Ectodermal cell (in vitro differentiated cells): ENCODE measurements at regions not wholly inside any gene's neighbourhood (a gene's known extent, or its start where the extent isn't known, plus 50 kb on each side); places are given as distances from the start of the nearest gene placed in this dataset.

Source experiments
- H3K27ac ChIP-seq: 2 replicates; pipeline ENCODE4 v1.7.0; 2013; ENCODE audit warnings: mild to moderate bottlenecking, low read depth, low read length; ENCODE audit not compliant: insufficient read depth, poor library complexity, severe bottlenecking
- H3K27me3 ChIP-seq: 2 replicates; pipeline ENCODE4 v1.7.0; 2013; ENCODE audit warnings: mild to moderate bottlenecking, low read length; ENCODE audit not compliant: insufficient read depth, control insufficient read depth, poor library complexity, severe bottlenecking
- H3K36me3 ChIP-seq: one replicate; pipeline ENCODE4 v1.7.0; 2013; ENCODE audit warnings: low read length; ENCODE audit not compliant: control insufficient read depth, insufficient read depth
- H3K4me1 ChIP-seq: one replicate; pipeline ENCODE4 v1.7.0; 2013; ENCODE audit warnings: low read length; ENCODE audit not compliant: control insufficient read depth, insufficient read depth
- H3K4me3 ChIP-seq: 2 replicates; pipeline ENCODE4 v1.7.0; 2013; ENCODE audit warnings: low read depth, low read length, control low read depth; ENCODE audit not compliant: insufficient read depth
- H3K9me3 ChIP-seq: 2 replicates; pipeline ENCODE4 v1.7.0; 2013; ENCODE audit warnings: mild to moderate bottlenecking, low read length, moderate library complexity; ENCODE audit not compliant: control insufficient read depth
- WGBS, 2 experiments: methylation state at CpG; one replicate each; pipeline ENCODE4 v1.1.7; 2013; ENCODE audit warnings: missing lambda C conversion rate in 2 of 2; 5-methylcytosine and 5-hydroxymethylcytosine counted together

DNA sequence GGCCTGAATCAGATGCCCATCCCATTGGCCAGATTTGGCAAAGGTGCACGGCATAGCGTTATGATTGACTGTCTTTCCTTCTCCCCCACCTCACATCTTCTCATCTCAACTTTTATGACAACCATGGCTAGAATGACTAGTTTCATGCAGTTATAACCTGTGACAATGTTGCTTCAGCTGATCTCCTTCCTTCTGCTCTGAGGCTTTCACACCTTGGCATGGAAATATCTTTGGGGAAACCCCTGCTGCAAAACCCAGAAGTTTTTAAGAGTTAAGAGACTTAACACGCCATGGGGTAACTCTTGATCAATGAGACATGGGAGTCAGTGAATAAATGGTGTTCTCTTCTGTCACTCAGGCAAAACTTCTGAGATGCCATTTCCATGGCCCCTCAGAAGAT is 290.7 kb upstream of the MDFIC2 start:
- Histone ChIP-seq H3K27ac (no peak overlapping the region), H3K36me3 (no peaks in the 10 kb centered on the region), H3K4me1 (no peaks in the 10 kb centered on the region), H3K9me3 (no peaks in the 10 kb centered on the region), H3K27me3 (no peaks in the 10 kb centered on the region), H3K4me3 (no peak overlapping the region)
- 63% methylated on average over 3 of the region's 3 CpGs for WGBS, 2 experiments

DNA sequence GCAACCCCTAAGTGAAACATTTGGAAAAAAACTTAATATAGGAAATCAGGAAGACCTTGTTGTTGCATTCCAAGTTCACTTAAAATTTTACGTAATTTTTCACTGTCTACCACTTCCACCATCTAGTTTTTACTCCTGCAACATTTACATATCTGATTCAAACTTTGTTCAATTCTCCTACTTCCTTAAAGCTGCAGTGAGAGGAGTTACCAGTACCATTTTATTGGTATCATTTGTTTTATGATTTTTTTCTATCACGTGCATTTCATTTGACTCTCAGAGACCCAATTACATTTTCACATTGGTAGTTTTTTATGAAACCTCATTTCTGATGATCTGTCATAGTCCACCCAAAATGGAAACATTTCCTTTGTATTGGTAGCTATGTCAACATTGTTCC is 284.9 kb upstream of the MDFIC2 start:
- Histone ChIP-seq H3K4me3 (no peak overlapping the region), H3K36me3 (no peaks in the 10 kb centered on the region), H3K27me3 (no peaks in the 10 kb centered on the region), H3K27ac (no peak overlapping the region), H3K4me1 (no peaks in the 10 kb centered on the region), H3K9me3 (no peaks in the 10 kb centered on the region)
- WGBS, 2 experiments = 98 to 99% methylated on average over 2 of the region's 2 CpGs

DNA sequence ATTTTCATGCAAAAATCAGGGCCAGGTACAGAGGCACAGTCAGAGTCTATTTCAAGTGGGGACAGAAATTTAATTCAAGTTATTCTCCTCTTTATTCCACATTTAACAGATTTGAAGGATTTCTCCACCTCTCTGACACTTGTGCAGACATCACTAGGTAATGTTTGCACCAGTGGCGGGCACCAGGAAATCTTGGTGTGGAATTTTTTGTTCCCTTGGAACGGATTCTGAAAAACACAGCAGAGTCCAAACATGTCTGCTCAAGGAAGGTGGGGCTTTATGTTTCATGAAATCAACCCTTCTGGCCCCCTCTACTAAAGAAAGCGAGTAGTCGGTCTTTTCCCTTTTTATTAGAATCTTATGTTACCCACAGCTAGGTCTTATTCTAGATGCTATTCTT is 271.2 kb upstream of the MDFIC2 start:
- Histone ChIP-seq H3K4me1 (no peaks in the 10 kb centered on the region), H3K9me3 (no peaks in the 10 kb centered on the region), H3K27ac (no peak overlapping the region), H3K4me3 (no peak overlapping the region), H3K27me3 (no peaks in the 10 kb centered on the region), H3K36me3 (no peaks in the 10 kb centered on the region)
- 90 to 93% methylated on average over 4 of the region's 4 CpGs for WGBS, 2 experiments

DNA sequence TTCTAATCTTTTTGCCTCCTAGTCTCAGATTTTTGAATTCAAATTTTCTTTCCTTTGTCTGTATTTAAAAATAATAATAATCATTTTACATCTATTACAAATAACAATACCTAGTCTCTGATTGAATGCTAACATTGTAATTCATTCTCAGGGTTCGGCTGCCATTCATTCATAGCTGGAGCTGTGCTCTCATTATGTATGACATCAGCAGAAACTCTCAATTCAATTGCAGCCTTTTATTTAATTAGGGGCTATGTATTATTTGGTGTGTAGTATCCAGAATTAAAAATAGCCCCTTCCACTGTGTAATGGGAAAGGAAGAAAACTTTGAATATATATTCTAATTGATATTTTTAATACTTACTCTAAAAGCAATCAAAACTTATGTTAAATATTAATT is 270.4 kb upstream of the MDFIC2 start:
- WGBS, 2 experiments = 93 to 100% methylated on average over 1 of the region's 1 CpG
- Histone ChIP-seq H3K4me3 (no peak overlapping the region), H3K27ac (no peak overlapping the region), H3K9me3 (no peaks in the 10 kb centered on the region), H3K36me3 (no peaks in the 10 kb centered on the region), H3K4me1 (no peaks in the 10 kb centered on the region), H3K27me3 (no peaks in the 10 kb centered on the region)

DNA sequence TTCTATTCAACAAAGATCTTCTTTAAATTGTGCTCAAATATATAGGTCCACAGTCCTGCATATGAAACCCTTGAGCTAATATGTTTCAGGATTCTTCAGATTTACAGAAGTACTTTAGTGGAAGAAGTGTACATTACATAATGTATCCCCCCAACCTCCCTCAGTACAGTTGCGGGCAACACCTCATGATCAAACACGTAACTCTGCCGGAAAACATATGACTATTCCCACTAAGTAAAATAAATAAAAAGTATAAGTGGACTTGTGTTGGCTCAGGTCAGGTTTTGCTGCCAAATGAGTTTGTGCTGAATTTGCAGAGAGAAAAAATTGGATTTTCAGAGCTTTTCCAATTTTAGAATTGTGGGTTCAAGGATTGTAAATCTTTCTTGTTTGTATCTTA is 267.6 kb upstream of the MDFIC2 start:
- Histone ChIP-seq H3K36me3 (no peaks in the 10 kb centered on the region), H3K9me3 (no peaks in the 10 kb centered on the region), H3K4me3 (no peak overlapping the region), H3K27me3 (no peaks in the 10 kb centered on the region), H3K27ac (no peak overlapping the region), H3K4me1 (no peaks in the 10 kb centered on the region)
- WGBS, 2 experiments = no CpG with 5 or more reads among the region's 3 CpGs

DNA sequence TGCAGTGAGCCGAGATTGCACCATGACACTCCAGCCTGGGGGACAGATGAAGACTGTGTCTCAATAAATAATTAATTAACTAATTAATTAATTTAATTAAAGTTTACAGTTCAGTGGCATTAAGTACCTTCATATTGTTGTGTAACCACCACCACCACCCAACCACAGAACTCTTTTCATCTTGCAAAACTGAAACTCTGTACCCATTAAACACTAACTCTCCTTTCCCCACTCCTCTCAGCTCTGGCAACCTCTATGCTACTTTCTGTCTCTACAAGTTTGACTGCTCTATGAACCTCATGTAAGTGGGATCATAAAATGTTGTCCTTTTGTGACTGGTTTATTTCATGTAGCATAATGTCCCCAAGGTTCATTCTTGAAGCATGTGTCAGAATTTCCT is 259.3 kb upstream of the MDFIC2 start:
- Histone ChIP-seq H3K36me3 (no peaks in the 10 kb centered on the region), H3K27ac (no peak overlapping the region), H3K4me3 (no peak overlapping the region), H3K27me3 (no peaks in the 10 kb centered on the region), H3K4me1 (no peaks in the 10 kb centered on the region), H3K9me3 (no peaks in the 10 kb centered on the region)
- 67 to 83% methylated on average over 1 of the region's 1 CpG for WGBS, 2 experiments

DNA sequence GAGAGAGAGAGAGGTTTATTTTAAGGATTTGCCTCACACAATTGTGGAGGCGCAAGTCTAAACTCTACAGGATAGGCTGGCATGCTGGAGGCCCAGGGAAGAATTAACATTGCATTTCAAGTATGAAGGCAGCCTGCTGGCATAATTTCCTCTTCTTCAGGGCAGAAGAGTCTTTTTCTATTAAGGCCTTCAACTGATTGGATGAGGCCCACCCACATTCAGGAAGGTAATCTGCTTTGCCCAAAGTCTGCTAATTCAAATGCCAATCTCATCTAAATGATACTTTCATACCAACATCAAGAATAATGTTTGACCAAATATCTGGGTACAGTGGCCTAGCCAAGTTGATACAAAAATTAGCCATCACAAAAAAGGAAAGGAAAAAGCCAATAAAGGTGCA is 258.1 kb upstream of the MDFIC2 start:
- Histone ChIP-seq H3K9me3 (no peaks in the 10 kb centered on the region), H3K27ac (no peak overlapping the region), H3K4me3 (no peak overlapping the region), H3K4me1 (no peaks in the 10 kb centered on the region), H3K36me3 (no peaks in the 10 kb centered on the region), H3K27me3 (no peaks in the 10 kb centered on the region)
- 90 to 98% methylated on average over 1 of the region's 1 CpG for WGBS, 2 experiments

DNA sequence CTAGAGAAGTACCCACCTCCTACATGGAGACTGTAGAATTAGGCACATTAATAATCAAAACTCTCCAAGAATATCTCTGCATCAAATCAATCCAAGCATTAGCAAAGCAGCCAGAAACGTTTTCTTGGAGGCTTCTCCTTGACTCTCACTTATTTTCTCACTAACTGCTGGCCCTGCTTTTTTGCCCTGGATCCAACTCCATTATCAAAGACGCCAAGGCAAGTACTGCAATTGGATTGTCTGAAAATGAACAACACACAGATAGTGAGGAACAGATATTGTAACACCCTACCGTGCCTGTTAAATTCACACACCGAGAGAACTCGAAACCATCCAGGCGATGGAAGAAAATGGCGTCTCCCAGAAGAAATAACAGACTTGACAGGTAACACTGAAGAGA is 256.2 kb upstream of the MDFIC2 start:
- no peak overlapping the region for H3K27ac ChIP-seq
- H3K4me3 ChIP-seq = no peak overlapping the region
- H3K27me3 ChIP-seq = no peaks in the 10 kb centered on the region
- 95 to 96% methylated on average over 7 of the region's 7 CpGs for whole genome bisulfite sequencing, 2 experiments
- H3K9me3 ChIP-seq = no peaks in the 10 kb centered on the region
- no peaks in the 10 kb centered on the region for H3K36me3 ChIP-seq
- H3K4me1 ChIP-seq = no peaks in the 10 kb centered on the region

DNA sequence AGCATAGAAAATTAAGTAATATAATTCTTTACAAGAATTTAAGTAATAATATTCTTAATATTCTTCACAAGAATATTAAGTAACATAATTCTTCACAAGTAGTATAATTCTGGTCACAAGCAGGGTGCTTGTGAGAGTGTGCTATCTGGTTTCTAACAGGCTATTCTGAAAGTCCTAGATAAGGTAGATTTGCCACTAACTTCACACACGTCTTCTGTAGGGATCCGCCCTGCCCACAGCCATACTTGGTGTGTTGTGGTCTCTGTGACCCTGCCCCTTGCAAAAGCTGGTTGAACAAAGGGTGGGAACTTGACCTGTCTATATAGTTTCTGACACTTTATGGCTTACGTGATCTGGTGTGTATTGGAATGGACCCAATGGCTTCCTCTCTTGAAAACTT is 253.4 kb upstream of the MDFIC2 start:
- Histone ChIP-seq H3K4me1 (no peaks in the 10 kb centered on the region), H3K36me3 (no peaks in the 10 kb centered on the region), H3K9me3 (no peaks in the 10 kb centered on the region), H3K27me3 (no peaks in the 10 kb centered on the region), H3K27ac (no peak overlapping the region), H3K4me3 (no peak overlapping the region)
- 98 to 100% methylated on average over 3 of the region's 3 CpGs for WGBS, 2 experiments

DNA sequence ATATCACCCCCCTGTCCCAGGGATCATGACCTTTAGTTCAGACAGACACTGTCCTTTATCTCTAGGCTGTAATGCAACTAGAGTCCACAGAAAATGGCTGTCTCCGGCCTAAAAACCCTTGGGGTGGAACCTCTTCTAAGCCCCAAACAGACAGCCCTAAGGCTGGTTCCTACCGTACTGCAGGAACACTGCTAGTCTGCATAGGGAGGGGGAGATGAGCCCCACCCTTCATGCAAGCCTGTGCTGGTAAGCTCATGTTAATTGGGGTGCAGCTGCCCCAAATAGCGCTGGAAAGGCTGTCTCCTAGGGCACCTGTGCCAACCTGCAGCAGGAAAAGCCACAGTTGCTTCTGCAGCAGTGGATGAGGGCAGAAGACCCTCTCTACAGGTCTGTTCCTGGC is 252.1 kb upstream of the MDFIC2 start:
- no peaks in the 10 kb centered on the region for H3K27me3 ChIP-seq
- 62 to 66% methylated on average over 3 of the region's 3 CpGs for WGBS, 2 experiments
- H3K36me3 ChIP-seq = no peaks in the 10 kb centered on the region
- no peak overlapping the region for H3K4me3 ChIP-seq
- no peaks in the 10 kb centered on the region for H3K4me1 ChIP-seq
- H3K27ac ChIP-seq = no peak overlapping the region
- H3K9me3 ChIP-seq = no peaks in the 10 kb centered on the region

DNA sequence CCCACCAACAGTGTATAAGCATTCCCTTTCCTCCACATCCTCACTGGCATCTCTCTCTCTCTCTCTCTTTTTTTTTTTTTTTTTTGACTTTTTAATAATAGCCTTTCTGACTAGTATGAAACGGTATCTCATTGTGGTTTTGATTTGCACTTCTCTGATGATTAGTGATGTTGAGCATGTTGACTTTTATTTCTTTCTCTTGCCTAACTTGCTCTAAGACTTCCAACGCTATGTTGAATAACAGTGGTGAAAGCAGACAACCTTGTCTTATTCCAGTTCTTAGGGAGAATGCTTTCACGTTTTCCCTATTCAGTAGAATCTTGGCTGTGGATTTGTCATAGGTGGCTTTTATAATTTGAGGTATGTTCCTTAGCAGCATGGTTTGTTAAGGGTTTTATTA is 249.4 kb upstream of the MDFIC2 start:
- 93 to 97% methylated on average over 2 to 3 of the region's 3 CpGs for WGBS, 2 experiments
- no peaks in the 10 kb centered on the region for H3K36me3 ChIP-seq
- H3K9me3 ChIP-seq = no peaks in the 10 kb centered on the region
- H3K4me3 ChIP-seq = no peak overlapping the region
- H3K4me1 ChIP-seq = no peaks in the 10 kb centered on the region
- no peak overlapping the region for H3K27ac ChIP-seq
- H3K27me3 ChIP-seq = no peaks in the 10 kb centered on the region
